Calu3 (cell line): ENCODE measurements at regions not wholly inside any gene's neighbourhood (a gene's known extent, or its start where the extent isn't known, plus 50 kb on each side); places are given as distances from the start of the nearest gene placed in this dataset.

Source experiments
- BruUV-seq: library from RNA; stranded (reverse); fragments of 400-500 nt; replicated peaks from 2 replicates; lab custom pipeline; 2021; lab: Mats Ljungman, UMichigan
- CTCF ChIA-PET: fragments of 300-600 bp; sonication (Branson Sonifier 250); formaldehyde crosslinking; loops from one replicate; lab custom pipeline; 2022; ENCODE audit warnings: antibody characterized with exemption; lab: Charles Lee
- DNase-seq: peaks from one replicate; pipeline ENCODE4 v3.0.0; 2022
- H3K27ac Mint-ChIP-seq: one replicate; pipeline ENCODE4 v1.8.0; 2022; ENCODE audit warnings: mixed read lengths; ENCODE audit not compliant: unreplicated experiment
- H3K27me3 Mint-ChIP-seq: one replicate; pipeline ENCODE4 v1.8.0; 2022; ENCODE audit warnings: mixed read lengths; ENCODE audit not compliant: unreplicated experiment
- H3K36me3 Mint-ChIP-seq: one replicate; pipeline ENCODE4 v1.8.0; 2022; ENCODE audit warnings: mild to moderate bottlenecking, moderate library complexity, mixed read lengths; ENCODE audit not compliant: insufficient read depth, unreplicated experiment
- H3K4me1 Mint-ChIP-seq: one replicate; pipeline ENCODE4 v1.8.0; 2022; ENCODE audit warnings: mild to moderate bottlenecking, low read depth, mixed read lengths; ENCODE audit not compliant: unreplicated experiment
- H3K4me3 Mint-ChIP-seq: one replicate; pipeline ENCODE4 v1.8.0; 2022; ENCODE audit warnings: mild to moderate bottlenecking, low read depth, moderate library complexity, mixed read lengths; ENCODE audit not compliant: unreplicated experiment
- H3K9me3 Mint-ChIP-seq: one replicate; pipeline ENCODE4 v1.8.0; 2022; ENCODE audit warnings: low read depth, mixed read lengths; ENCODE audit not compliant: unreplicated experiment
- intact Hi-C: fragments of 100-400 bp; cut with micrococcal nuclease; formaldehyde crosslinking; loops from one replicate; pipeline ENCODE4 v1.10.0; 2022; ENCODE audit not compliant: unreplicated experiment
- TF ChIP-seq, protein P1 (sequence below): fragments of 200-600 bp; IDR thresholded peaks from one replicate; pipeline ENCODE4 v1.8.0; 2022; ENCODE audit warnings: antibody characterized with exemption; ENCODE audit not compliant: unreplicated experiment

DNA sequence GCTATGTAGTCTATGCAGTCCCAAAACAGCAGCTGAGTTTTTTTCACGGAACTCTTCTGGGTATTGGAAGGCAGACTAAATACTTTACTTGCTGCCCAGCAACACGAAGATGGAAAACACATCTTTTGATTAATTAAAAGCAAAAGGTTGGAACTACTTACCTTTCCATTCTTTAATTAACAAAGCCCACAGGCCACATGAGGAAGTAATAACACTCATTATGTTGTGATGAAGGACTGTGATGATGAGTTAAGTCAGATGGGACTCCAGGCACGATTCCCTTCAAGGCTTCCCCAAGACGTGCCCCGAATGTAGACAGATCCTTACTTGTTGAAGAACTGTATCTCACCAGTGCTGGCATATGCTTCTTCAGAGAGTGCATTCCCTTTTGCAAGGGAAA lies 129.0 kb downstream of the WIF1 start:
- peaks cover 9% of the 10 kb centered on the region for H3K4me1 Mint-ChIP-seq
- CTCF ChIA-PET: interaction anchor here (0.6 kb wide), 1 partner anchor 22 kb away, joined by 8 read pairs; no protein-coding TSS in a partner anchor
- intact Hi-C loops: no loop called here
- BruUV-seq: no TSS peak
- H3K27me3 Mint-ChIP-seq: no peaks in the 10 kb centered on the region
- H3K9me3 Mint-ChIP-seq: no peaks in the 10 kb centered on the region
- DNase-seq: no peak
- no peak overlapping the region for H3K4me3 Mint-ChIP-seq
- no peaks in the 10 kb centered on the region for H3K36me3 Mint-ChIP-seq
- TF ChIP-seq, protein P1, sequence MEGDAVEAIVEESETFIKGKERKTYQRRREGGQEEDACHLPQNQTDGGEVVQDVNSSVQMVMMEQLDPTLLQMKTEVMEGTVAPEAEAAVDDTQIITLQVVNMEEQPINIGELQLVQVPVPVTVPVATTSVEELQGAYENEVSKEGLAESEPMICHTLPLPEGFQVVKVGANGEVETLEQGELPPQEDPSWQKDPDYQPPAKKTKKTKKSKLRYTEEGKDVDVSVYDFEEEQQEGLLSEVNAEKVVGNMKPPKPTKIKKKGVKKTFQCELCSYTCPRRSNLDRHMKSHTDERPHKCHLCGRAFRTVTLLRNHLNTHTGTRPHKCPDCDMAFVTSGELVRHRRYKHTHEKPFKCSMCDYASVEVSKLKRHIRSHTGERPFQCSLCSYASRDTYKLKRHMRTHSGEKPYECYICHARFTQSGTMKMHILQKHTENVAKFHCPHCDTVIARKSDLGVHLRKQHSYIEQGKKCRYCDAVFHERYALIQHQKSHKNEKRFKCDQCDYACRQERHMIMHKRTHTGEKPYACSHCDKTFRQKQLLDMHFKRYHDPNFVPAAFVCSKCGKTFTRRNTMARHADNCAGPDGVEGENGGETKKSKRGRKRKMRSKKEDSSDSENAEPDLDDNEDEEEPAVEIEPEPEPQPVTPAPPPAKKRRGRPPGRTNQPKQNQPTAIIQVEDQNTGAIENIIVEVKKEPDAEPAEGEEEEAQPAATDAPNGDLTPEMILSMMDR: no peak
- H3K27ac Mint-ChIP-seq: no peak overlapping the region

DNA sequence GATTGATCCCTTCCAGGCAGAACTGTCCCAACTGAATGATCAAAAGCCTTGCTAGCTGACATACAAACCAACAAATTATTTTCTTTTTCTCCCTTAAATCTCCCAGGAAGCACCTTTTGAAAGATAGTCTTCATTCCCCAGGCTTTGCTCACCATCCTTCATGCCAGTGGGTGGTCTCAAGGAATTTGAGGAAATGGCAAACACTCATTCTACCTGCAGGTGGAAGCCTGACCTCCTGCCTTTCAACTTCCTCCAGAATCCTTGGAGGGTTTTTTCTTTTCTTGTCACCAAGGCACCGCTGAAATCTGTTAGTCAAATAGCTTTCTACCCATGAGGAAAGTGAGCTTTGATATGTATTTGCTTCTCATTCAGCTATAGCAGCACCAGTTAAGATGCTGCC lies 128.5 kb downstream of the WIF1 start:
- Mint-ChIP-seq H3K36me3 (no peaks in the 10 kb centered on the region), H3K4me3 (no peak overlapping the region), H3K9me3 (no peaks in the 10 kb centered on the region), H3K27me3 (no peaks in the 10 kb centered on the region), H3K27ac (no peak overlapping the region), H3K4me1 (peaks cover 13% of the 10 kb centered on the region)
- TF ChIP-seq, protein P1: no peak
- CTCF ChIA-PET: no interaction called here
- DNase-seq: no peak
- no TSS peak for BruUV-seq
- intact Hi-C loops: no loop called here

DNA sequence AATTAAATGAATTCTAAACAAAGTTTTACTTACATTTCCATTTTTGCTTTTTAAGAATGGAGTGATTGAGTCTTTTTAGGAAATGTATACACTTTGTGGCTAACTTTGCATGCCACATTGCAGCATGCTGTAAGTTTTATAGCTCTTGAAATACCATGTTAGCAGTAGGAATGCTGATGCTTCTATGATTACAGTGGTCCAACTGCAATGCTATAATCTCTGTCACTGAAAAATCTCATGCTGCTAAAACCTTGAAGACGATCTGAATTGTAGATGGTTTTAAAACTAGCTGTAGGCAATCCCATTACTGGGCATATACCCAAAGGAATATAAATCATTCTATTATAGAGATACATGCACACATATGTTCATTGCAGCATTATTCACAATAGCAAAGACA lies 127.6 kb downstream of the WIF1 start:
- TF ChIP-seq, protein P1: no peak
- Mint-ChIP-seq H3K4me1 (peaks cover 21% of the 10 kb centered on the region), H3K9me3 (no peaks in the 10 kb centered on the region), H3K27ac (no peak overlapping the region), H3K36me3 (no peaks in the 10 kb centered on the region), H3K4me3 (no peak overlapping the region), H3K27me3 (no peaks in the 10 kb centered on the region)
- intact Hi-C loops: no loop called here
- CTCF ChIA-PET: no interaction called here
- no peak for DNase-seq
- BruUV-seq: no TSS peak

DNA sequence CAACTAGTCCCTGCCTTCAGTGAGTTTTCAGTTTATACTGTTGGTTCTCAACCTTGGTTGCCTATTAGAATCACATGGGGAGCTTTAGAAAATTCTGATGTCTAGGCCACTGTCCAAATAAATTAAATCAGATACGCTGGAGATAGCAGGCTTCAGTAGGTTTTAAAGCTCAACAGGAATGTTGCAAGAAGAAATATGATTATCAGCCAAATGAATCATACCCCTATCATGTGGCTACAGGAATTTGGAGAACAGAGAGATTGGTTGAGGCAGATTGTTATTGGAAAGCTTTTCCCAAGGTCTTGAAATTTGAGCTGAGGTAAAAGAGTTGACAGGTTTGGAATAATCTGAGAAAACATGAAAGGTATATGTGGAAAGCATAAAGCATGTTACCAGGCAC lies 125.3 kb downstream of the WIF1 start:
- intact Hi-C loops: no loop called here
- CTCF ChIA-PET: interaction anchor here (0.7 kb wide), 1 partner anchor 107 kb away, joined by 3 read pairs; no protein-coding TSS in a partner anchor
- no peak overlapping the region for H3K27ac Mint-ChIP-seq
- BruUV-seq: no TSS peak
- no peak overlapping the region for H3K4me3 Mint-ChIP-seq
- no peaks in the 10 kb centered on the region for H3K27me3 Mint-ChIP-seq
- H3K9me3 Mint-ChIP-seq: no peaks in the 10 kb centered on the region
- DNase-seq: no peak
- TF ChIP-seq, protein P1: no peak
- no peaks in the 10 kb centered on the region for H3K36me3 Mint-ChIP-seq
- peaks cover 34% of the 10 kb centered on the region for H3K4me1 Mint-ChIP-seq
